H1 (cell line): ENCODE measurements at regions not wholly inside any gene's neighbourhood (a gene's known extent, or its start where the extent isn't known, plus 50 kb on each side); places are given as distances from the start of the nearest gene placed in this dataset.
A peak's percentile ranks its signal among the peaks of the same experiment; 100 is the strongest.

ENCODE experiments used
- CTCF ChIA-PET: fragments of 300-600 bp; sonication (Branson Sonifier 250); formaldehyde crosslinking; loops from one replicate; lab custom pipeline; 2021; ENCODE audit not compliant: partially characterized antibody; lab: Charles Lee
- POLR2A ChIA-PET: fragments of 300-600 bp; sonication (Branson Sonifier 250); formaldehyde crosslinking; loops from one replicate; lab custom pipeline; 2021; ENCODE audit warnings: inconsistent platforms; ENCODE audit not compliant: partially characterized antibody; lab: Charles Lee
- DNase-seq, 2 experiments: peaks; one replicate each; pipeline versions ENCODE4 v3.0.0 to v3.0.0-alpha.2; 2010 to 2022; ENCODE audit warnings: low spot score in 2 of 2, low read depth in 1 of 2, mixed read lengths in 1 of 2
- FAIRE-seq: peaks from 2 replicates; lab custom pipeline; 2011; peaks lifted over from hg19 to GRCh38; lab: Jason Lieb, UNC
- H2AFZ ChIP-seq: 2 replicates; pipeline ENCODE4 v1.8.1; 2012; ENCODE audit warnings: low read length, inconsistent platforms
- H2AK5ac ChIP-seq: 2 replicates; pipeline ENCODE4 v1.6.1; 2013; ENCODE audit warnings: low read depth, low read length
- H2BK120ac ChIP-seq: replicated peaks from 2 replicates; pipeline ENCODE3; 2013; ENCODE audit warnings: low read depth, low read length, inconsistent platforms
- H2BK12ac ChIP-seq: 2 replicates; pipeline ENCODE4 v1.6.1; 2013; ENCODE audit warnings: low read depth, low read length
- H2BK15ac ChIP-seq: 2 replicates; pipeline ENCODE4 v1.6.1; 2013; ENCODE audit warnings: low read length
- H2BK20ac ChIP-seq: 2 replicates; pipeline ENCODE4 v1.6.1; 2013; ENCODE audit warnings: low read length
- H2BK5ac ChIP-seq: 2 replicates; pipeline ENCODE4 v1.6.1; 2013; ENCODE audit warnings: low read depth, low read length
- H3K14ac ChIP-seq: 2 replicates; pipeline ENCODE4 v1.6.1; 2013; ENCODE audit warnings: inconsistent platforms; ENCODE audit not compliant: insufficient read length
- H3K18ac ChIP-seq: 2 replicates; pipeline ENCODE4 v1.6.1; 2013; ENCODE audit warnings: low read length; ENCODE audit errors: extremely low read depth
- H3K23ac ChIP-seq: 2 replicates; pipeline ENCODE4 v1.6.1; 2013; ENCODE audit warnings: inconsistent platforms; ENCODE audit not compliant: insufficient read length
- H3K23me2 ChIP-seq: 2 replicates; pipeline ENCODE4 v1.6.1; 2013; ENCODE audit warnings: low read depth, low read length
- H3K27ac ChIP-seq: 2 replicates; pipeline ENCODE4 v1.6.1; 2011; ENCODE audit warnings: low read depth, low read length, inconsistent platforms
- H3K27me3 ChIP-seq, 4 experiments: replicated peaks in 1 of 4; 1 replicate in 1 of 4; 2 replicates in 3 of 4; pipeline versions ENCODE4 v1.6.1 to v1.8.1; 2011 to 2013; ENCODE audit warnings: low read length in 3 of 4, mild to moderate bottlenecking in 3 of 4, inconsistent platforms in 2 of 4, mixed read lengths in 2 of 4, moderate library complexity in 1 of 4; ENCODE audit not compliant: control insufficient read depth in 3 of 4, insufficient read depth in 3 of 4; ENCODE audit errors: extremely low read depth in 1 of 4
- H3K36me3 ChIP-seq, 4 experiments: 2 replicates each; pipeline versions ENCODE4 v1.6.1 to v1.8.1; 2011 to 2013; ENCODE audit warnings: mild to moderate bottlenecking in 4 of 4, low read length in 3 of 4, moderate library complexity in 2 of 4, control low read depth in 1 of 4, inconsistent platforms in 1 of 4; ENCODE audit not compliant: insufficient read depth in 4 of 4, control insufficient read depth in 2 of 4
- H3K4ac ChIP-seq: replicated peaks from 2 replicates; pipeline ENCODE3; 2013; ENCODE audit warnings: low read length, low read depth, mixed read lengths, inconsistent platforms; ENCODE audit not compliant: insufficient read length
- H3K4me1 ChIP-seq, 4 experiments: replicated peaks in 1 of 4; 1 replicate in 1 of 4; 2 replicates in 3 of 4; pipeline versions ENCODE4 v1.6.1 to v1.8.1; 2011 to 2013; ENCODE audit warnings: low read length in 3 of 4, inconsistent platforms in 2 of 4, mixed read lengths in 1 of 4; ENCODE audit not compliant: insufficient read depth in 4 of 4, control insufficient read depth in 3 of 4
- H3K4me2 ChIP-seq, 2 experiments: 2 replicates each; pipeline versions ENCODE4 v1.6.1 to v1.8.1; 2011 to 2013; ENCODE audit warnings: low read depth in 2 of 2, low read length in 2 of 2, control low read depth in 1 of 2, inconsistent platforms in 1 of 2, mild to moderate bottlenecking in 1 of 2; ENCODE audit not compliant: insufficient read depth in 1 of 2
- H3K4me3 ChIP-seq, 4 experiments: fragments of 200-600, 300-600 bp in 1 of 4; sonication (generic), shearing (Covaris generic), sonication (Bioruptor Twin) in 1 of 4; 2 replicates each; pipeline versions ENCODE4 v1.5.1 to v1.8.1; 2011 to 2016; ENCODE audit warnings: low read length in 4 of 4, low read depth in 3 of 4, control low read depth in 2 of 4, inconsistent platforms in 2 of 4, mild to moderate bottlenecking in 2 of 4, mixed read lengths in 1 of 4, moderate library complexity in 1 of 4; ENCODE audit not compliant: insufficient read depth in 2 of 4; ENCODE audit errors: extremely low read depth in 1 of 4
- H3K56ac ChIP-seq: replicated peaks from 2 replicates; pipeline ENCODE3; 2013; ENCODE audit warnings: low read depth, mild to moderate bottlenecking, mixed read lengths, low read length, inconsistent platforms; ENCODE audit not compliant: insufficient read length
- H3K79me1 ChIP-seq: 2 replicates; pipeline ENCODE4 v1.6.1; 2013; ENCODE audit warnings: low read depth, low read length, control low read depth
- H3K79me2 ChIP-seq, 2 experiments: 2 replicates each; pipeline versions ENCODE4 v1.6.1 to v1.8.1; 2012 to 2013; ENCODE audit warnings: low read length in 2 of 2, mild to moderate bottlenecking in 2 of 2, inconsistent platforms in 1 of 2; ENCODE audit not compliant: insufficient read depth in 2 of 2, control insufficient read depth in 1 of 2
- H3K9ac ChIP-seq, 4 experiments: replicated peaks in 1 of 4; 1 replicate in 1 of 4; 2 replicates in 3 of 4; pipeline versions ENCODE4 v1.6.1 to v1.8.1; 2011 to 2013; ENCODE audit warnings: low read depth in 3 of 4, low read length in 3 of 4, control low read depth in 2 of 4, mild to moderate bottlenecking in 2 of 4, moderate library complexity in 2 of 4, inconsistent platforms in 1 of 4; ENCODE audit errors: extremely low read depth in 1 of 4
- H3K9me3 ChIP-seq, 2 experiments: 2 replicates each; pipeline versions ENCODE4 v1.6.1 to v1.8.1; 2012 to 2013; ENCODE audit warnings: mild to moderate bottlenecking in 2 of 2, moderate library complexity in 2 of 2, control low read depth in 1 of 2, inconsistent platforms in 1 of 2, low read depth in 1 of 2, low read length in 1 of 2, mixed read lengths in 1 of 2; ENCODE audit not compliant: insufficient read depth in 2 of 2
- H4K20me1 ChIP-seq, 2 experiments: replicated peaks in 1 of 2; 2 replicates each; pipeline versions ENCODE3 to v1.8.1; 2011 to 2013; ENCODE audit warnings: inconsistent platforms in 2 of 2, low read length in 2 of 2, mild to moderate bottlenecking in 1 of 2; ENCODE audit not compliant: insufficient read depth in 2 of 2, control insufficient read depth in 1 of 2
- H4K5ac ChIP-seq: 2 replicates; pipeline ENCODE4 v1.6.1; 2013; ENCODE audit warnings: low read length, low read depth, mixed read lengths, inconsistent platforms; ENCODE audit not compliant: insufficient read length
- H4K8ac ChIP-seq: 2 replicates; pipeline ENCODE4 v1.8.0; 2013; ENCODE audit warnings: mild to moderate bottlenecking, moderate library complexity, low read length, inconsistent platforms; ENCODE audit not compliant: insufficient read depth; ENCODE audit errors: extremely low read depth
- H4K91ac ChIP-seq: replicated peaks from 2 replicates; pipeline ENCODE3; 2013; ENCODE audit warnings: low read length, mixed read lengths, inconsistent platforms; ENCODE audit not compliant: insufficient read length
- HDAC6 ChIP-seq: IDR thresholded peaks from one replicate; pipeline ENCODE4 v1.7.1; 2012; ENCODE audit warnings: low read depth, mild to moderate bottlenecking, inconsistent platforms, low read length, moderate library complexity
- KDM4A ChIP-seq: IDR thresholded peaks from one replicate; pipeline ENCODE4 v1.7.1; 2012; ENCODE audit warnings: low read depth, mild to moderate bottlenecking, moderate library complexity, low read length, inconsistent platforms; ENCODE audit not compliant: severe bottlenecking
- KDM5A ChIP-seq: fragments of 200-600 bp; IDR thresholded peaks from 2 replicates; pipeline ENCODE4 v1.7.1; 2012; ENCODE audit warnings: mild to moderate bottlenecking, low read length, inconsistent platforms, mixed read lengths
- NANOG ChIP-seq: IDR thresholded peaks from 2 replicates; pipeline ENCODE4 v1.6.1; 2011; ENCODE audit warnings: low read length, low read depth, mild to moderate bottlenecking, inconsistent platforms; ENCODE audit not compliant: insufficient read depth, poor library complexity, severe bottlenecking
- SIX5 ChIP-seq: IDR thresholded peaks from 2 replicates; pipeline ENCODE4 v1.6.1; 2011; ENCODE audit warnings: mild to moderate bottlenecking, low read depth, low read length
- WGBS, 2 experiments: shearing (Covaris generic) in 1 of 2; methylation state at CpG; one replicate each; pipeline versions ENCODE4 v1.1.6 to v1.1.7; 2013 to 2015; ENCODE audit warnings: low lambda C conversion rate in 2 of 2, mixed read lengths in 2 of 2, inconsistent platforms in 1 of 2, low coverage in 1 of 2, missing lambda C conversion rate in 1 of 2; ENCODE audit not compliant: insufficient replicate concordance in 2 of 2, insufficient coverage in 1 of 2, insufficient read length in 1 of 2; ENCODE audit errors: extremely low coverage in 1 of 2, missing lambda C conversion rate in 1 of 2; 5-methylcytosine and 5-hydroxymethylcytosine counted together

- Histone ChIP-seq H3K27me3 (no peaks in the 10 kb centered on the region), H2BK120ac (no peak overlapping the region), H3K36me3 (no peaks in the 10 kb centered on the region), H2BK15ac (no peak overlapping the region), H2BK12ac (no peak overlapping the region), H3K9me3 (no peaks in the 10 kb centered on the region), H3K4me2 (no peak overlapping the region), H3K18ac (no peak overlapping the region), H4K8ac (no peak overlapping the region), H3K14ac (no peak overlapping the region), H4K5ac (no peak overlapping the region), H3K79me2 (no peaks in the 10 kb centered on the region), H2BK5ac (no peak overlapping the region), H3K4ac (no peak overlapping the region), H3K27ac (no peak overlapping the region), H4K20me1 (no peaks in the 10 kb centered on the region), H3K9ac (no peak overlapping the region), H4K91ac (no peak overlapping the region), H3K23ac (no peak overlapping the region), H3K79me1 (no peaks in the 10 kb centered on the region), H3K4me3 (no peak overlapping the region), H3K4me1 (no peaks in the 10 kb centered on the region), H2AK5ac (no peak overlapping the region), H2AFZ (peak overlapping the region; percentile 84), H3K23me2 (no peaks in the 10 kb centered on the region), H2BK20ac (no peak overlapping the region), H3K56ac (no peak overlapping the region)
- ChIA-PET POLR2A (no interaction called here), CTCF (no interaction called here)
- 80% methylated on average over 1 of the region's 1 CpG; no CpG with 5 or more reads in 1 of the 2 experiments for WGBS, 2 experiments
- DNase-seq (no peak), FAIRE-seq (no peak)
- TF ChIP-seq KDM5A (no peak), HDAC6 (no peak), KDM4A (no peak), NANOG (no peak), SIX5 (no peak)
These were observed 1114.9 kb downstream of the C4orf33 start for GRCh38 chr4:130210864-130211263.
